A673 (cell line): ENCODE measurements at regions not wholly inside any gene's neighbourhood (a gene's known extent, or its start where the extent isn't known, plus 50 kb on each side); places are given as distances from the start of the nearest gene placed in this dataset.

Experiments used
- BruUV-seq: library from RNA; stranded (reverse); fragments of 400-500 nt; replicated peaks from 2 replicates; lab custom pipeline; 2021; lab: Mats Ljungman, UMichigan
- CTCF ChIA-PET: fragments of 300-600 bp; sonication (Branson Sonifier 250); formaldehyde crosslinking; loops from one replicate; lab custom pipeline; 2022; ENCODE audit warnings: antibody characterized with exemption; lab: Charles Lee
- POLR2A ChIA-PET: fragments of 300-600 bp; sonication (Branson Sonifier 250); formaldehyde crosslinking; loops from one replicate; lab custom pipeline; 2022; ENCODE audit warnings: antibody characterized with exemption; ENCODE audit not compliant: low non-redundant PET; lab: Charles Lee
- DNase-seq: peaks from one replicate; pipeline ENCODE4 v3.0.0-alpha.2; 2015; ENCODE audit warnings: low spot score
- H3K27ac ChIP-seq: fragments of 200-600 bp; sonication (generic); 2 replicates; pipeline ENCODE4 v1.5.1; 2016; ENCODE audit warnings: mixed run types, low read depth, mild to moderate bottlenecking, mixed read lengths, antibody characterized with exemption, low read length; ENCODE audit not compliant: poor library complexity, severe bottlenecking
- H3K27me3 ChIP-seq: fragments of 200-600 bp; sonication (generic); replicated peaks from 2 replicates; pipeline ENCODE4 v1.6.1; 2017; ENCODE audit warnings: mixed run types, low read depth, mild to moderate bottlenecking, mixed read lengths, antibody characterized with exemption, low read length; ENCODE audit not compliant: insufficient read depth, poor library complexity
- H3K36me3 ChIP-seq: fragments of 200-600 bp; sonication (generic); 2 replicates; pipeline ENCODE4 v1.6.1; 2016; ENCODE audit warnings: mixed run types, mild to moderate bottlenecking, mixed read lengths, antibody characterized with exemption, low read length; ENCODE audit not compliant: insufficient read depth, poor library complexity, severe bottlenecking
- H3K4me1 ChIP-seq: fragments of 200-600 bp; sonication (generic); 2 replicates; pipeline ENCODE4 v1.6.1; 2017; ENCODE audit warnings: mixed run types, mild to moderate bottlenecking, mixed read lengths, antibody characterized with exemption, low read length; ENCODE audit not compliant: insufficient read depth, poor library complexity, severe bottlenecking
- H3K4me3 ChIP-seq: fragments of 200-600 bp; sonication (generic); 2 replicates; pipeline ENCODE4 v1.5.1; 2016; ENCODE audit warnings: low read depth, mixed run types, mild to moderate bottlenecking, mixed read lengths, low read length; ENCODE audit not compliant: poor library complexity, severe bottlenecking
- H3K9me3 ChIP-seq: fragments of 200-600 bp; sonication (generic); 2 replicates; pipeline ENCODE4 v1.6.1; 2016; ENCODE audit warnings: mixed run types, low read depth, mild to moderate bottlenecking, mixed read lengths, antibody characterized with exemption, low read length; ENCODE audit not compliant: poor library complexity, severe bottlenecking
- CTCF ChIP-seq: fragments of 300-800, 200-600 bp; sonication (generic); conservative IDR thresholded peaks from 2 replicates; pipeline ENCODE4 v1.5.1; 2017; ENCODE audit warnings: low read depth, mild to moderate bottlenecking, antibody characterized with exemption, low read length, moderate library complexity, mixed read lengths
- EZH2 ChIP-seq: fragments of 200-600 bp; sonication (generic); IDR thresholded peaks from 2 replicates; pipeline ENCODE4 v1.6.1; 2017; ENCODE audit warnings: borderline replicate concordance, low read depth, mild to moderate bottlenecking, mixed read lengths, antibody characterized with exemption, low read length; ENCODE audit not compliant: poor library complexity, severe bottlenecking
- intact Hi-C: fragments of 100-400 bp; cut with micrococcal nuclease; formaldehyde crosslinking; loops from one replicate; pipeline ENCODE4 v1.10.0; 2022; ENCODE audit not compliant: unreplicated experiment

GRCh38 chr22:49073873-49074417 is 753.7 kb downstream of the BRD1 start:
- Histone ChIP-seq H3K9me3 (no peaks in the 10 kb centered on the region), H3K27me3 (no peaks in the 10 kb centered on the region), H3K36me3 (no peaks in the 10 kb centered on the region), H3K27ac (no peak overlapping the region), H3K4me1 (no peaks in the 10 kb centered on the region), H3K4me3 (no peak overlapping the region)
- POLR2A ChIA-PET, result no interaction called here
- CTCF ChIA-PET, result no interaction called here
- no peak for DNase-seq
- no TSS peak for BruUV-seq
- TF ChIP-seq CTCF (no peak), EZH2 (no peak)
- intact Hi-C loops, result no loop called here

GRCh38 chr22:49072996-49073645 is 754.6 kb downstream of the BRD1 start:
- POLR2A ChIA-PET, result no interaction called here
- TF ChIP-seq CTCF, result no peak
- no peak for TF ChIP-seq EZH2

GRCh38 chr22:49070501-49070900 is 757.2 kb downstream of the BRD1 start:
- Histone ChIP-seq H3K36me3 (no peaks in the 10 kb centered on the region), H3K4me3 (no peak overlapping the region), H3K9me3 (no peaks in the 10 kb centered on the region), H3K27ac (no peak overlapping the region), H3K4me1 (no peaks in the 10 kb centered on the region), H3K27me3 (no peaks in the 10 kb centered on the region)
- intact Hi-C loops, result no loop called here
- POLR2A ChIA-PET, result interaction anchor here (0.6 kb wide), 1 partner anchor 320 kb away, joined by 4 read pairs; no protein-coding TSS in a partner anchor
- BruUV-seq, result no TSS peak
- DNase-seq, result no peak
- TF ChIP-seq CTCF (no peak), EZH2 (no peak)
- CTCF ChIA-PET, result no interaction called here

More at GRCh38 chr22:49072996-49073645, 754.6 kb downstream of the BRD1 start:
- Histone ChIP-seq H3K27ac (no peak overlapping the region), H3K4me1 (no peaks in the 10 kb centered on the region), H3K27me3 (no peaks in the 10 kb centered on the region), H3K36me3 (no peaks in the 10 kb centered on the region), H3K9me3 (no peaks in the 10 kb centered on the region), H3K4me3 (no peak overlapping the region)
- CTCF ChIA-PET, result no interaction called here
- no TSS peak for BruUV-seq
- no peak for DNase-seq
- intact Hi-C loops, result no loop called here
